Transverse colon (tissue), 4 donors: ENCODE measurements at regions not wholly inside any gene's neighbourhood (a gene's known extent, or its start where the extent isn't known, plus 50 kb on each side); places are given as distances from the start of the nearest gene placed in this dataset.

ENCODE experiments used
- DNase-seq: peaks from one replicate; pipeline ENCODE4 v3.0.0-alpha.2; 2019
- H3K27ac ChIP-seq, 4 donors: fragments of 200-600 bp; sonication (generic); 2 replicates each; pipeline ENCODE4 v1.5.1; 2016 to 2018; ENCODE audit warnings: inconsistent platforms in 4 of 4
- H3K27me3 ChIP-seq: fragments of 200-600 bp; sonication (generic); 2 replicates; pipeline ENCODE4 v1.5.1; 2017; ENCODE audit warnings: inconsistent platforms
- H3K36me3 ChIP-seq, 4 donors: fragments of 200-600 bp; sonication (generic); 2 replicates each; pipeline ENCODE4 v1.5.1; 2017 to 2019; ENCODE audit warnings: inconsistent platforms in 4 of 4
- H3K4me1 ChIP-seq, 4 donors: fragments of 200-600 bp; sonication (generic); 2 replicates each; pipeline ENCODE4 v1.5.1; 2017 to 2020; ENCODE audit warnings: inconsistent platforms in 4 of 4
- H3K4me3 ChIP-seq, 4 donors: fragments of 200-600 bp; sonication (generic); 1 replicate in 1 of 4; 2 replicates in 3 of 4; pipeline versions ENCODE4 v1.5.1 to v1.6.1; 2017 to 2019; ENCODE audit warnings: inconsistent platforms in 4 of 4
- H3K9me3 ChIP-seq, 2 donors: fragments of 200-600 bp; sonication (generic); 2 replicates each; pipeline ENCODE4 v1.5.1; 2017 to 2019; ENCODE audit warnings: inconsistent platforms in 2 of 2
- CTCF ChIP-seq, 5 experiments: fragments of 200-600 bp in 3 of 5; fragments of 450-650 bp in 2 of 5; sonication (generic) in 3 of 5; IDR thresholded peaks; 1 replicate in 2 of 5; 2 replicates in 3 of 5; pipeline ENCODE4 v1.5.1; 2016 to 2017; ENCODE audit warnings: antibody characterized with exemption in 5 of 5, inconsistent platforms in 3 of 5, mild to moderate bottlenecking in 2 of 5, moderate library complexity in 1 of 5
- EP300 ChIP-seq: sonication (generic); formaldehyde crosslinking; IDR thresholded peaks from one replicate; pipeline ENCODE4 v1.6.1; 2017; ENCODE audit warnings: antibody characterized with exemption, low read depth
- POLR2A ChIP-seq: fragments of 450-650 bp; IDR thresholded peaks from one replicate; pipeline ENCODE4 v1.6.1; 2016; ENCODE audit warnings: antibody characterized with exemption, mild to moderate bottlenecking, moderate library complexity
- POLR2AphosphoS5 ChIP-seq, 3 donors: sonication (generic); formaldehyde crosslinking; IDR thresholded peaks; one replicate each; pipeline ENCODE4 v1.6.1; 2016; ENCODE audit warnings: antibody characterized with exemption in 3 of 3
- WGBS, 2 donors: methylation state at CpG; one replicate each; pipeline ENCODE4 v1.1.5; 2018; ENCODE audit warnings: low coverage in 1 of 2; 5-methylcytosine and 5-hydroxymethylcytosine counted together
- in situ Hi-C, 4 donors: fragments of 200-750 bp; cut with MboI; loops; one replicate each; pipeline versions ENCODE4 v1.15.0 to v1.15.1; 2017; ENCODE audit warnings: low sequenced_read_pairs in 3 of 4, low pct_ligation_motif_present in 1 of 4, low pct_unique_long_range_greater_than_20kb in 1 of 4
- intact Hi-C: fragments of 100-400 bp; cut with DNase I; formaldehyde crosslinking; loops from one replicate; pipeline ENCODE4 v1.15.1; 2023; ENCODE audit warnings: low total_unique reads

- TF ChIP-seq CTCF (IDR thresholded peaks at IDR 0.05) (no peak), POLR2A (no peak), EP300 (no peak), POLR2AphosphoS5 (IDR thresholded peaks at IDR 0.05) (no peak)
- H3K36me3 ChIP-seq, result no peaks in the 10 kb centered on the region
- no peaks in the 10 kb centered on the region for H3K9me3 ChIP-seq
- H3K4me1 ChIP-seq, result no peaks in the 10 kb centered on the region
- 60 to 64% methylated on average over 2 to 5 of the region's 5 CpGs for whole genome bisulfite sequencing, 2 donors
- in situ Hi-C loops, result no loop called here
- no peak for DNase-seq
- H3K27me3 ChIP-seq, result no peaks in the 10 kb centered on the region
- no peak overlapping the region for H3K4me3 ChIP-seq
- intact Hi-C loops, result no loop called here
- no peak overlapping the region for H3K27ac ChIP-seq
These were observed 301.3 kb upstream of the IRX4 start for GRCh38 chr5:2184026-2184366.

GRCh38 chr5:2183154-2184025 is 300.7 kb upstream of the IRX4 start:
- H3K36me3 ChIP-seq, result no peaks in the 10 kb centered on the region
- WGBS, 2 donors, result 40 to 54% methylated on average over 1 to 17 of the region's 17 CpGs
- no peaks in the 10 kb centered on the region for H3K9me3 ChIP-seq
- in situ Hi-C loops (no loop called here), intact Hi-C loops (no loop called here)
- no peak for DNase-seq
- H3K27ac ChIP-seq, result no peak overlapping the region
- no peak overlapping the region for H3K4me3 ChIP-seq
- no peaks in the 10 kb centered on the region for H3K4me1 ChIP-seq
- no peaks in the 10 kb centered on the region for H3K27me3 ChIP-seq
- TF ChIP-seq POLR2A, result no peak
- TF ChIP-seq EP300, result no peak
- no peak for TF ChIP-seq CTCF (IDR thresholded peaks at IDR 0.05)
- no peak for TF ChIP-seq POLR2AphosphoS5 (IDR thresholded peaks at IDR 0.05)

GRCh38 chr5:2182020-2182419 is 299.3 kb upstream of the IRX4 start:
- no peak for TF ChIP-seq POLR2AphosphoS5 (IDR thresholded peaks at IDR 0.05)
- no peak for TF ChIP-seq EP300
- no peak for TF ChIP-seq CTCF (IDR thresholded peaks at IDR 0.05)
- TF ChIP-seq POLR2A, result no peak
- intact Hi-C loops, result no loop called here
- H3K4me3 ChIP-seq, result no peak overlapping the region
- H3K36me3 ChIP-seq, result no peaks in the 10 kb centered on the region
- H3K4me1 ChIP-seq, result no peaks in the 10 kb centered on the region
- no peak for DNase-seq
- H3K9me3 ChIP-seq, result no peaks in the 10 kb centered on the region
- no peaks in the 10 kb centered on the region for H3K27me3 ChIP-seq
- in situ Hi-C loops, result no loop called here
- WGBS, 2 donors, result 86% methylated on average over 5 of the region's 5 CpGs; no CpG with 5 or more reads in 1 of the 2 donors
- no peak overlapping the region for H3K27ac ChIP-seq

GRCh38 chr5:2181557-2181956 is 298.8 kb upstream of the IRX4 start:
- no peak for TF ChIP-seq POLR2A
- no peak for TF ChIP-seq EP300
- TF ChIP-seq CTCF (IDR thresholded peaks at IDR 0.05), result no peak
- no peak for TF ChIP-seq POLR2AphosphoS5 (IDR thresholded peaks at IDR 0.05)
- WGBS, 2 donors, result 88% methylated on average over 17 of the region's 17 CpGs; no CpG with 5 or more reads in 1 of the 2 donors
- Histone ChIP-seq H3K36me3 (no peaks in the 10 kb centered on the region), H3K27ac (no peak overlapping the region), H3K27me3 (no peaks in the 10 kb centered on the region), H3K9me3 (no peaks in the 10 kb centered on the region), H3K4me1 (no peaks in the 10 kb centered on the region), H3K4me3 (no peak overlapping the region)
- no peak for DNase-seq
- in situ Hi-C loops, result no loop called here
- intact Hi-C loops, result no loop called here
